Endothelial cell of umbilical vein (primary cell): ENCODE measurements at regions not wholly inside any gene's neighbourhood (a gene's known extent, or its start where the extent isn't known, plus 50 kb on each side); places are given as distances from the start of the nearest gene placed in this dataset.
A peak's percentile ranks its signal among the peaks of the same experiment; 100 is the strongest.

Experiments used
- BruUV-seq: library from RNA; stranded (reverse); fragments of 400-500 nt; replicated peaks from 2 replicates; lab custom pipeline; 2021; lab: Mats Ljungman, UMichigan
- CTCF ChIA-PET: fragments of 300-600, 350-600 bp; sonication (Branson Sonifier 250); formaldehyde crosslinking; loops from one replicate; lab custom pipeline; 2021; ENCODE audit warnings: antibody characterized with exemption, inconsistent platforms; lab: Charles Lee
- POLR2A ChIA-PET: fragments of 300-600, 350-600 bp; sonication (Branson Sonifier 250); formaldehyde crosslinking; loops from one replicate; lab custom pipeline; 2021; ENCODE audit warnings: antibody characterized with exemption, inconsistent platforms; lab: Charles Lee
- DNase-seq: peaks from one replicate; pipeline ENCODE4 v3.0.0-alpha.2; 2011; ENCODE audit warnings: low read depth, low spot score
- FAIRE-seq: peaks from 2 replicates; lab custom pipeline; 2011; peaks lifted over from hg19 to GRCh38; lab: Jason Lieb, UNC
- H2AFZ ChIP-seq: 2 replicates; pipeline ENCODE4 v1.6.0; 2012; ENCODE audit warnings: low read depth, low read length, control low read depth, inconsistent platforms
- H3K27ac ChIP-seq: 2 replicates; pipeline ENCODE4 v1.5.1; 2011; ENCODE audit warnings: low read depth, mild to moderate bottlenecking, control low read depth, low read length, moderate library complexity; ENCODE audit not compliant: insufficient read depth
- H3K27me3 ChIP-seq, 2 experiments: 2 replicates each; pipeline versions ENCODE4 v1.6.0 to v1.6.1; 2011; ENCODE audit warnings: low read length in 2 of 2, mixed read lengths in 1 of 2; ENCODE audit not compliant: control insufficient read depth in 2 of 2, insufficient read depth in 2 of 2
- H3K36me3 ChIP-seq, 2 experiments: 2 replicates in 1 of 2; 3 replicates in 1 of 2; pipeline ENCODE4 v1.5.1; 2011; ENCODE audit warnings: low read length in 2 of 2, mild to moderate bottlenecking in 1 of 2, moderate library complexity in 1 of 2; ENCODE audit not compliant: control insufficient read depth in 2 of 2, insufficient read depth in 2 of 2; ENCODE audit errors: extremely low read depth in 1 of 2
- H3K4me1 ChIP-seq: 3 replicates; pipeline ENCODE4 v1.5.1; 2011; ENCODE audit warnings: mild to moderate bottlenecking, low read length; ENCODE audit not compliant: control insufficient read depth, insufficient read depth; ENCODE audit errors: extremely low read depth
- H3K4me2 ChIP-seq: 2 replicates; pipeline ENCODE4 v1.6.1; 2011; ENCODE audit warnings: low read length, control low read depth, mixed read lengths; ENCODE audit not compliant: insufficient read depth
- H3K4me3 ChIP-seq, 3 experiments: fragments of 200-600 bp in 1 of 3; sonication (generic), shearing (Covaris generic) in 1 of 3; replicated peaks in 1 of 3; 2 replicates each; pipeline ENCODE4 v1.5.1; 2011 to 2016; ENCODE audit warnings: control low read depth in 3 of 3, low read length in 3 of 3, mild to moderate bottlenecking in 2 of 3, inconsistent platforms in 1 of 3, low read depth in 1 of 3, moderate library complexity in 1 of 3; ENCODE audit not compliant: insufficient read depth in 1 of 3
- H3K79me2 ChIP-seq: 2 replicates; pipeline ENCODE4 v1.6.0; 2012; ENCODE audit warnings: low read length, inconsistent platforms; ENCODE audit not compliant: control insufficient read depth, insufficient read depth
- H3K9ac ChIP-seq: replicated peaks from 2 replicates; pipeline ENCODE3; 2011; ENCODE audit warnings: low read length, control low read depth; ENCODE audit not compliant: insufficient read depth; ENCODE audit errors: extremely low read depth
- H3K9me1 ChIP-seq: replicated peaks from 3 replicates; pipeline ENCODE4 v1.6.0; 2011; ENCODE audit warnings: mild to moderate bottlenecking, low read length; ENCODE audit not compliant: control insufficient read depth, insufficient read depth; ENCODE audit errors: extremely low read depth
- H3K9me3 ChIP-seq: replicated peaks from 2 replicates; pipeline ENCODE4 v1.5.1; 2012; ENCODE audit warnings: low read length, inconsistent platforms; ENCODE audit not compliant: control insufficient read depth, insufficient read depth
- H4K20me1 ChIP-seq: replicated peaks from 2 replicates; pipeline ENCODE3; 2011; ENCODE audit warnings: mild to moderate bottlenecking, low read length; ENCODE audit not compliant: control insufficient read depth, insufficient read depth; ENCODE audit errors: extremely low read depth
- EZH2 ChIP-seq: IDR thresholded peaks from 2 replicates; pipeline ENCODE4 v1.6.1; 2012; ENCODE audit warnings: borderline replicate concordance, low read depth, mild to moderate bottlenecking, moderate library complexity, low read length, inconsistent platforms; ENCODE audit not compliant: severe bottlenecking
- FOS ChIP-seq: IDR thresholded peaks from 2 replicates; pipeline ENCODE4 v1.6.1; 2011; ENCODE audit warnings: mild to moderate bottlenecking, low read length, moderate library complexity, borderline replicate concordance; ENCODE audit not compliant: insufficient read depth
- GATA2 ChIP-seq: IDR thresholded peaks from 2 replicates; pipeline ENCODE4 v1.7.0; 2011; ENCODE audit warnings: low read depth, mild to moderate bottlenecking, moderate library complexity, mixed read lengths, low read length; ENCODE audit not compliant: insufficient read length, insufficient read depth
- JUN ChIP-seq: IDR thresholded peaks from 2 replicates; pipeline ENCODE4 v1.6.1; 2011; ENCODE audit warnings: borderline replicate concordance, low read depth; ENCODE audit not compliant: insufficient read length, insufficient read depth
- MYC ChIP-seq: IDR thresholded peaks from one replicate; pipeline ENCODE4 v1.6.1; 2011; ENCODE audit warnings: mild to moderate bottlenecking, low read depth, low read length
- POLR2A ChIP-seq: IDR thresholded peaks from 2 replicates; pipeline ENCODE4 v1.6.1; 2012; ENCODE audit warnings: low read depth, mild to moderate bottlenecking, control low read depth, low read length
- POLR2AphosphoS5 ChIP-seq: IDR thresholded peaks from 2 replicates; pipeline ENCODE4 v1.6.1; 2012; ENCODE audit warnings: low read depth, mild to moderate bottlenecking, control low read depth, low read length, moderate library complexity; ENCODE audit not compliant: insufficient read depth
- dilution Hi-C: fragments of 300-500 bp; cut with MboI; formaldehyde crosslinking; loops from one replicate; pipeline ENCODE4 v1.15.0; 2019; ENCODE audit warnings: low sequenced_read_pairs; ENCODE audit not compliant: extremely low pct_ligation_motif_present
- intact Hi-C: fragments of 100-400 bp; cut with micrococcal nuclease; formaldehyde crosslinking; loops from one replicate; pipeline ENCODE4 v1.10.0; 2022
- TF ChIP-seq, protein P1 (sequence below), 2 donors: IDR thresholded peaks; 1 replicate in 1 of 2; 2 replicates in 1 of 2; pipeline ENCODE4 v1.5.1; 2011; ENCODE audit warnings: low read length in 2 of 2, mild to moderate bottlenecking in 2 of 2, moderate library complexity in 2 of 2, control low read depth in 1 of 2, inconsistent platforms in 1 of 2, low read depth in 1 of 2; ENCODE audit not compliant: insufficient read depth in 1 of 2; ENCODE audit errors: extremely low read depth in 1 of 2
- TF ChIP-seq, protein P2 (sequence below): IDR thresholded peaks from 2 replicates; pipeline ENCODE4 v1.6.1; 2011; ENCODE audit not compliant: insufficient read depth, insufficient read length

GRCh38 chrX:39749135-39749534 is 348.6 kb downstream of the BCOR start:
- BruUV-seq: no TSS peak
- intact Hi-C loops: no loop called here
- Histone ChIP-seq H3K4me1 (peaks cover 16% of the 10 kb centered on the region), H3K36me3 (no peaks in the 10 kb centered on the region), H2AFZ (no peak overlapping the region), H3K9ac (no peak overlapping the region), H3K27me3 (no peaks in the 10 kb centered on the region), H3K4me3 (no peak overlapping the region), H3K79me2 (no peaks in the 10 kb centered on the region), H3K4me2 (no peak overlapping the region), H3K27ac (no peak overlapping the region), H3K9me1 (no peaks in the 10 kb centered on the region), H3K9me3 (no peaks in the 10 kb centered on the region), H4K20me1 (no peaks in the 10 kb centered on the region)
- TF ChIP-seq GATA2 (no peak), POLR2A (no peak), EZH2 (no peak), MYC (no peak), JUN (no peak), FOS (no peak), POLR2AphosphoS5 (no peak)
- TF ChIP-seq, protein P1, sequence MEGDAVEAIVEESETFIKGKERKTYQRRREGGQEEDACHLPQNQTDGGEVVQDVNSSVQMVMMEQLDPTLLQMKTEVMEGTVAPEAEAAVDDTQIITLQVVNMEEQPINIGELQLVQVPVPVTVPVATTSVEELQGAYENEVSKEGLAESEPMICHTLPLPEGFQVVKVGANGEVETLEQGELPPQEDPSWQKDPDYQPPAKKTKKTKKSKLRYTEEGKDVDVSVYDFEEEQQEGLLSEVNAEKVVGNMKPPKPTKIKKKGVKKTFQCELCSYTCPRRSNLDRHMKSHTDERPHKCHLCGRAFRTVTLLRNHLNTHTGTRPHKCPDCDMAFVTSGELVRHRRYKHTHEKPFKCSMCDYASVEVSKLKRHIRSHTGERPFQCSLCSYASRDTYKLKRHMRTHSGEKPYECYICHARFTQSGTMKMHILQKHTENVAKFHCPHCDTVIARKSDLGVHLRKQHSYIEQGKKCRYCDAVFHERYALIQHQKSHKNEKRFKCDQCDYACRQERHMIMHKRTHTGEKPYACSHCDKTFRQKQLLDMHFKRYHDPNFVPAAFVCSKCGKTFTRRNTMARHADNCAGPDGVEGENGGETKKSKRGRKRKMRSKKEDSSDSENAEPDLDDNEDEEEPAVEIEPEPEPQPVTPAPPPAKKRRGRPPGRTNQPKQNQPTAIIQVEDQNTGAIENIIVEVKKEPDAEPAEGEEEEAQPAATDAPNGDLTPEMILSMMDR (IDR thresholded peaks at IDR 0.05; ENCODE audit: extremely low read depth in 1 of 2, insufficient read depth in 1 of 2, low read depth in 1 of 2, low read length in 2 of 2): no peak
- TF ChIP-seq, protein P2, sequence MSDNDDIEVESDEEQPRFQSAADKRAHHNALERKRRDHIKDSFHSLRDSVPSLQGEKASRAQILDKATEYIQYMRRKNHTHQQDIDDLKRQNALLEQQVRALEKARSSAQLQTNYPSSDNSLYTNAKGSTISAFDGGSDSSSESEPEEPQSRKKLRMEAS: no peak
- ChIA-PET CTCF (no interaction called here), POLR2A (no interaction called here)
- no peak for FAIRE-seq
- dilution Hi-C loops: no loop called here
- peak; percentile 15 for DNase-seq
